Mucosa of descending colon (tissue), 3 donors: ENCODE measurements at regions not wholly inside any gene's neighbourhood (a gene's known extent, or its start where the extent isn't known, plus 50 kb on each side); places are given as distances from the start of the nearest gene placed in this dataset.
A peak's percentile ranks its signal among the peaks of the same experiment; 100 is the strongest.

Experiments used
- ATAC-seq: fragments of 200-7000 bp; cut with Tn5 transposase; one replicate; pipeline ENCODE4 v1.9.1; 2020; ENCODE audit warnings: mild to moderate bottlenecking, moderate library complexity
- DNase-seq, 3 donors: peaks; one replicate each; pipeline ENCODE4 v3.0.0-alpha.2; 2020
- H3K36me3 ChIP-seq: fragments of 200-600 bp; one replicate; pipeline ENCODE4 v1.8.0; 2021; ENCODE audit warnings: low read depth, mild to moderate bottlenecking
- H3K4me1 ChIP-seq: fragments of 200-600 bp; one replicate; pipeline ENCODE4 v1.8.0; 2021; ENCODE audit warnings: low read depth, mild to moderate bottlenecking
- H3K4me3 ChIP-seq: fragments of 200-600 bp; one replicate; pipeline ENCODE4 v1.8.0; 2021; ENCODE audit warnings: mild to moderate bottlenecking
- H3K9me3 ChIP-seq: fragments of 200-600 bp; one replicate; pipeline ENCODE4 v1.8.0; 2021; ENCODE audit warnings: mild to moderate bottlenecking
- intact Hi-C, 2 donors: fragments of 100-400 bp; cut with DNase I in 1 of 2; cut with micrococcal nuclease in 1 of 2; formaldehyde crosslinking; loops; one replicate each; pipeline versions ENCODE4 v1.11.0 to v1.11.1; 2022; cut with DNase I, micrococcal nuclease
- TF ChIP-seq, protein P1 (sequence below): fragments of 200-600 bp; IDR thresholded peaks from one replicate; pipeline ENCODE4 v1.8.0; 2022; ENCODE audit warnings: antibody characterized with exemption, mild to moderate bottlenecking
- donor health status: DM: no; HTN: no; CAD: no; lungs with moderate emphysema.
- donor health status: DM: no; HTN: no; CAD: no.
- donor health status: DM: no; HTN: yes; CAD: no.

- H3K9me3 ChIP-seq = peaks cover 38% of the 10 kb centered on the region
- TF ChIP-seq, protein P1, sequence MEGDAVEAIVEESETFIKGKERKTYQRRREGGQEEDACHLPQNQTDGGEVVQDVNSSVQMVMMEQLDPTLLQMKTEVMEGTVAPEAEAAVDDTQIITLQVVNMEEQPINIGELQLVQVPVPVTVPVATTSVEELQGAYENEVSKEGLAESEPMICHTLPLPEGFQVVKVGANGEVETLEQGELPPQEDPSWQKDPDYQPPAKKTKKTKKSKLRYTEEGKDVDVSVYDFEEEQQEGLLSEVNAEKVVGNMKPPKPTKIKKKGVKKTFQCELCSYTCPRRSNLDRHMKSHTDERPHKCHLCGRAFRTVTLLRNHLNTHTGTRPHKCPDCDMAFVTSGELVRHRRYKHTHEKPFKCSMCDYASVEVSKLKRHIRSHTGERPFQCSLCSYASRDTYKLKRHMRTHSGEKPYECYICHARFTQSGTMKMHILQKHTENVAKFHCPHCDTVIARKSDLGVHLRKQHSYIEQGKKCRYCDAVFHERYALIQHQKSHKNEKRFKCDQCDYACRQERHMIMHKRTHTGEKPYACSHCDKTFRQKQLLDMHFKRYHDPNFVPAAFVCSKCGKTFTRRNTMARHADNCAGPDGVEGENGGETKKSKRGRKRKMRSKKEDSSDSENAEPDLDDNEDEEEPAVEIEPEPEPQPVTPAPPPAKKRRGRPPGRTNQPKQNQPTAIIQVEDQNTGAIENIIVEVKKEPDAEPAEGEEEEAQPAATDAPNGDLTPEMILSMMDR = no peak
- no peaks in the 10 kb centered on the region for H3K36me3 ChIP-seq
- DNase-seq = no peak
- H3K4me3 ChIP-seq = no peak overlapping the region
- no peaks in the 10 kb centered on the region for H3K4me1 ChIP-seq
- intact Hi-C loops = no loop called here
- no peak for ATAC-seq
These were observed 409.7 kb upstream of the CDH8 start for GRCh38 chr16:62445909-62446308.

DNA sequence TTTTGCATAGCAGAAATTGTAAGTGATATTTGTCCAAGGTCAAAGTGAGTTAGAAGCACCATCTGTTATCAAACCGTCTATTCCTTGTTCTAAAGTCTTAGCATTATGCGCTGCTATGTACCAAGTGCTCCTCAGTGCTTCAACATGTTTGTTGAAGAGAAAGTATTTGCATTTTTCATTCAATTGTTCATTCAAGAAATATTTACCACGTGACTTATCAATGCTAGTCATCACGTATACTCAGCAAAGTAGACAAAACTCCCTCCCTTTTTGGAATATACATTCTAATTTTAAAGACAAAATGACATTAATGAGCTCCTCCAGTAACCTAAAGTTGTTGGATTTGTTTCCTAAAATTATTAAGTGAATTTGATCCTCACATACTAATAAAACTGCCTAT, 388.0 kb upstream of the CDH8 start:
- TF ChIP-seq, protein P1 = no peak
- ATAC-seq (no peak), DNase-seq (no peak)
- no peaks in the 10 kb centered on the region for H3K4me1 ChIP-seq
- peaks cover 25% of the 10 kb centered on the region for H3K9me3 ChIP-seq
- H3K36me3 ChIP-seq = no peaks in the 10 kb centered on the region
- intact Hi-C loops = no loop called here
- H3K4me3 ChIP-seq = no peak overlapping the region

- peak in 1 of 3 donors; percentile 41 for DNase-seq
- Histone ChIP-seq H3K4me1 (no peaks in the 10 kb centered on the region), H3K9me3 (peaks cover 39% of the 10 kb centered on the region), H3K4me3 (no peak overlapping the region), H3K36me3 (no peaks in the 10 kb centered on the region)
- intact Hi-C loops = no loop called here
- TF ChIP-seq, protein P1 = no peak
- ATAC-seq = no peak
These were observed 372.5 kb upstream of the CDH8 start for GRCh38 chr16:62408760-62409159.

GRCh38 chr16:62406387-62406786, 370.1 kb upstream of the CDH8 start:
- no peak for DNase-seq
- no peak overlapping the region for H3K4me3 ChIP-seq
- intact Hi-C loops = no loop called here
- ATAC-seq = no peak
- H3K9me3 ChIP-seq = peaks cover 31% of the 10 kb centered on the region
- no peaks in the 10 kb centered on the region for H3K36me3 ChIP-seq
- no peaks in the 10 kb centered on the region for H3K4me1 ChIP-seq
- TF ChIP-seq, protein P1 = no peak

DNA sequence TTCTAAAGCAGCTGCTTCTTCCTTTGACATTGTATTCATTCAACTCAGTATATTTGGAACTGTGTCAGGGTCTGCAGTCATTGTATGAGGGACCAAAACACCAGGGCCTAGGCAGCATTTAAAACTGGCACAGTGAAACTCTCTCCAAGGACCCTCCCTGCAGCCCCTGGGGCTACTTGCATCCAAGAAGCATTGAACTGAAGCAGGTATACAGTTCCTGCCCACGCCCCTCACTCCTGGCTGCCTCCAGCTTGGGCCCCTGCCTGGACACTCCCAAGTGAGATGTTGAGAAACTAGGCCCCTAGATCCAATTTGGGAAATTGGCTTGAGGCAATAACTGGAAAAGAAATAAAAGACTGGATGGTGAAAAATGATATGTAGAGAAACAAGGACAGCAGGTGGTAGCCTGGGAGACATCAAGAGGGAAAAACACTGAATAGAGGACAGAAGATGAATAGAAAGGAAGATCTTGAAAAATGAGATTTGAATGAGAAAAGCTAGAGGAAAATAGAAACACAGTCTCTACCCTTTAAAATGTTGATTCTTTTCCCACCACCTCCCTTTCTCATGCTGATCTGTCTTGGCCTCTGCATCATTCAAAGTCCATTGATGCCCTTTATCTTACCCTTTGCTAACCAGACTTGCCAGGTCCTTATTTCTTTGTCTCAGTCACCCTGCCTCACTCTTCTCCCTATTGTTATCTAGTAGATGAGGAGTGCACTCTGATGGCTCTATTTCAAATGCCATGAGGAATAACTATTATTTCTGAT, 368.8 kb upstream of the CDH8 start:
- intact Hi-C loops = no loop called here
- Histone ChIP-seq H3K4me3 (no peak overlapping the region), H3K9me3 (peaks cover 26% of the 10 kb centered on the region), H3K4me1 (no peaks in the 10 kb centered on the region), H3K36me3 (no peaks in the 10 kb centered on the region)
- ATAC-seq (no peak), DNase-seq (no peak)
- TF ChIP-seq, protein P1 = no peak
